SK-N-SH treated with all-trans-retinoic acid at 6 μM for 48 hours (cell line): ENCODE measurements at regions not wholly inside any gene's neighbourhood (a gene's known extent, or its start where the extent isn't known, plus 50 kb on each side); places are given as distances from the start of the nearest gene placed in this dataset.

Experiments used
- ATAC-seq: fragments of 200-7000 bp; cut with Tn5 transposase; 3 replicates; pipeline ENCODE4 v1.9.1; 2020; ENCODE audit warnings: mild to moderate bottlenecking, moderate library complexity
- ARNTL ChIP-seq: fragments of 450-650 bp; formaldehyde crosslinking; IDR thresholded peaks from 2 replicates; pipeline ENCODE4 v1.5.0; 2020; ENCODE audit warnings: low read depth, mild to moderate bottlenecking, moderate library complexity, borderline replicate concordance
- BACH2 ChIP-seq: fragments of 250-450 bp; sonication (Bioruptor Pico); IDR thresholded peaks from 2 replicates; pipeline ENCODE4 v1.9.0; 2021; ENCODE audit warnings: mild to moderate bottlenecking, borderline replicate concordance
- CREB5 ChIP-seq: fragments of 250-450 bp; sonication (Bioruptor Pico); IDR thresholded peaks from 2 replicates; pipeline ENCODE4 v1.5.1; 2020; ENCODE audit warnings: low read depth, mild to moderate bottlenecking, moderate library complexity
- CSDC2 ChIP-seq: fragments of 250-450 bp; sonication (Bioruptor Pico); IDR thresholded peaks from 2 replicates; pipeline ENCODE4 v1.5.0; 2020; ENCODE audit warnings: mild to moderate bottlenecking, moderate library complexity
- CSRNP3 ChIP-seq: fragments of 250-450 bp; sonication (Bioruptor Pico); IDR thresholded peaks from 2 replicates; pipeline ENCODE4 v1.5.1; 2021; ENCODE audit warnings: mild to moderate bottlenecking, moderate library complexity
- ESRRG ChIP-seq: fragments of 250-450 bp; sonication (Bioruptor Pico); IDR thresholded peaks from 2 replicates; pipeline ENCODE4 v1.6.1; 2021; ENCODE audit warnings: mild to moderate bottlenecking
- GLIS3 ChIP-seq: fragments of 250-450 bp; sonication (Bioruptor Pico); IDR thresholded peaks from 2 replicates; pipeline ENCODE4 v1.5.0; 2020; ENCODE audit warnings: mild to moderate bottlenecking, moderate library complexity
- ISL1 ChIP-seq: fragments of 250-450 bp; sonication (Bioruptor Pico); IDR thresholded peaks from 2 replicates; pipeline ENCODE4 v2.1.2; 2022; ENCODE audit warnings: mild to moderate bottlenecking, moderate library complexity
- OSR1 ChIP-seq: fragments of 250-450 bp; sonication (Bioruptor Pico); IDR thresholded peaks from 2 replicates; pipeline ENCODE4 v1.8.0; 2022; ENCODE audit warnings: moderate library complexity, mild to moderate bottlenecking, inconsistent platforms
- PATZ1 ChIP-seq: fragments of 250-450 bp; sonication (Bioruptor Pico); IDR thresholded peaks from 2 replicates; pipeline ENCODE4 v1.8.0; 2020; ENCODE audit warnings: mild to moderate bottlenecking, moderate library complexity, borderline replicate concordance
- POU6F1 ChIP-seq: fragments of 250-450 bp; sonication (Bioruptor Pico); IDR thresholded peaks from 2 replicates; pipeline ENCODE4 v1.8.0; 2021; ENCODE audit warnings: low read depth, mild to moderate bottlenecking, moderate library complexity, borderline replicate concordance
- PPARA ChIP-seq: fragments of 250-450 bp; sonication (Bioruptor Pico); IDR thresholded peaks from 2 replicates; pipeline ENCODE4 v1.5.0; 2020; ENCODE audit warnings: mild to moderate bottlenecking, borderline replicate concordance
- RARB ChIP-seq: fragments of 250-450 bp; sonication (Bioruptor Pico); IDR thresholded peaks from 2 replicates; pipeline ENCODE4 v1.8.0; 2021; ENCODE audit warnings: mild to moderate bottlenecking, moderate library complexity
- SNAI2 ChIP-seq: fragments of 250-450 bp; sonication (Bioruptor Pico); IDR thresholded peaks from 2 replicates; pipeline ENCODE4 v1.5.0; 2020; ENCODE audit warnings: mild to moderate bottlenecking, moderate library complexity
- TCF4 ChIP-seq: fragments of 250-450 bp; sonication (Bioruptor Pico); IDR thresholded peaks from 2 replicates; pipeline ENCODE4 v1.8.0; 2021; ENCODE audit warnings: mild to moderate bottlenecking, moderate library complexity, borderline replicate concordance
- TSHZ2 ChIP-seq: fragments of 250-450 bp; sonication (Bioruptor Pico); IDR thresholded peaks from 2 replicates; pipeline ENCODE4 v1.5.0; 2020; ENCODE audit warnings: mild to moderate bottlenecking, moderate library complexity
- ZC3H10 ChIP-seq: fragments of 250-450 bp; sonication (Bioruptor Pico); IDR thresholded peaks from 2 replicates; pipeline ENCODE4 v1.5.1; 2021; ENCODE audit warnings: mild to moderate bottlenecking, moderate library complexity
- ZFP30 ChIP-seq: fragments of 450-650 bp; formaldehyde crosslinking; IDR thresholded peaks from 2 replicates; pipeline ENCODE4 v1.5.0; 2022; ENCODE audit warnings: mild to moderate bottlenecking, moderate library complexity
- ZNF565 ChIP-seq: fragments of 450-650 bp; formaldehyde crosslinking; conservative IDR thresholded peaks from 2 replicates; pipeline ENCODE4 v1.5.0; 2020; ENCODE audit warnings: low read depth, mild to moderate bottlenecking, moderate library complexity
- ZNF70 ChIP-seq: fragments of 450-650 bp; formaldehyde crosslinking; IDR thresholded peaks from 2 replicates; pipeline ENCODE4 v1.5.0; 2020; ENCODE audit warnings: mild to moderate bottlenecking, moderate library complexity
- ZNF8 ChIP-seq: fragments of 450-650 bp; formaldehyde crosslinking; IDR thresholded peaks from 2 replicates; pipeline ENCODE4 v1.5.0; 2020; ENCODE audit warnings: mild to moderate bottlenecking, moderate library complexity

- no peak for TF ChIP-seq CSDC2 (CRISPR knock-in tag)
- TF ChIP-seq ZFP30 (CRISPR knock-in tag): no peak
- no peak for TF ChIP-seq GLIS3
- no peak for TF ChIP-seq ESRRG
- TF ChIP-seq ZNF70 (CRISPR knock-in tag): no peak
- no peak for TF ChIP-seq RARB
- no peak for TF ChIP-seq SNAI2
- no peak for TF ChIP-seq POU6F1 (CRISPR knock-in tag)
- ATAC-seq: no peak
Observed at GRCh38 chr11:105344938-105345337, 205.4 kb upstream of the CARD18 start.

- TF ChIP-seq CSRNP3: no peak
- TF ChIP-seq PPARA: no peak
- TF ChIP-seq ZNF70 (CRISPR knock-in tag): no peak
- TF ChIP-seq TSHZ2 (CRISPR knock-in tag): no peak
- no peak for ATAC-seq
Observed at GRCh38 chr11:105334025-105334714, 194.6 kb upstream of the CARD18 start.

- TF ChIP-seq POU6F1 (CRISPR knock-in tag): no peak
- no peak for TF ChIP-seq ISL1 (CRISPR knock-in tag)
- TF ChIP-seq CSRNP3: no peak
- no peak for TF ChIP-seq BACH2 (CRISPR knock-in tag)
- TF ChIP-seq ZNF70 (CRISPR knock-in tag): no peak
- no peak for TF ChIP-seq CREB5
- TF ChIP-seq TCF4 (CRISPR knock-in tag): no peak
- TF ChIP-seq SNAI2: no peak
- TF ChIP-seq ESRRG: no peak
- TF ChIP-seq GLIS3: no peak
- no peak for TF ChIP-seq TSHZ2 (CRISPR knock-in tag)
- no peak for TF ChIP-seq PATZ1
- no peak for TF ChIP-seq ZNF8 (CRISPR knock-in tag)
- no peak for TF ChIP-seq CSDC2 (CRISPR knock-in tag)
- no peak for TF ChIP-seq RARB
- no peak for TF ChIP-seq ARNTL
- TF ChIP-seq ZFP30 (CRISPR knock-in tag): no peak
- TF ChIP-seq ZC3H10 (CRISPR knock-in tag): no peak
- no peak for TF ChIP-seq OSR1
- TF ChIP-seq ZNF565: no peak
- TF ChIP-seq, all 23 proteins: peak for 0
- no peak for ATAC-seq
Observed at GRCh38 chr11:105333153-105333552, 193.6 kb upstream of the CARD18 start.
